ENCODE measurements at regions not wholly inside any gene's neighbourhood (a gene's known extent, or its start where the extent isn't known, plus 50 kb on each side); places are given as distances from the start of the nearest gene placed in this dataset.
A peak's percentile ranks its signal among the peaks of the same experiment; 100 is the strongest.

- Histone ChIP-seq H3K4me1 (ENCODE audit: control insufficient read depth in 1 of 2, insufficient read depth in 2 of 2, low read length in 2 of 2) (no peaks in the 10 kb centered on the region), H2BK120ac (ENCODE audit: insufficient read depth, low read length, poor library complexity) (no peak overlapping the region), H3K4ac (ENCODE audit: low read depth, low read length) (no peak overlapping the region), H4K8ac (ENCODE audit: low read depth, low read length) (no peak overlapping the region), H3K79me1 (ENCODE audit: low read length) (no peaks in the 10 kb centered on the region), H3K9ac (ENCODE audit: low read length) (no peak overlapping the region), H3K9me3 (ENCODE audit: insufficient read depth, low read depth, low read length) (peaks cover 5% of the 10 kb centered on the region), H3K27ac (ENCODE audit: low read depth, low read length) (no peak overlapping the region), H3K4me2 (ENCODE audit: low read length) (no peak overlapping the region), H2BK12ac (ENCODE audit: low read length) (no peak overlapping the region), H3K27me3 (ENCODE audit: insufficient read depth, low read length) (no peaks in the 10 kb centered on the region), H3K4me3 (ENCODE audit: low read depth, low read length) (no peak overlapping the region), H3K14ac (ENCODE audit: low read length) (no peak overlapping the region), H3K36me3 (ENCODE audit: control insufficient read depth in 1 of 2, insufficient read depth in 2 of 2, low read length in 2 of 2) (peaks cover 0 to 2% of the 10 kb centered on the region in 2 experiments), H3K79me2 (ENCODE audit: control insufficient read depth, insufficient read depth, low read length, poor library complexity) (no peaks in the 10 kb centered on the region), H2AFZ (ENCODE audit: insufficient read depth, low read length, poor library complexity) (no peak overlapping the region), H4K91ac (ENCODE audit: low read depth, low read length) (no peak overlapping the region), H2AK5ac (ENCODE audit: low read length) (no peak overlapping the region), H3K18ac (ENCODE audit: low read length) (no peak overlapping the region), H2BK5ac (ENCODE audit: low read depth, low read length, poor library complexity) (no peak overlapping the region), H3K23ac (ENCODE audit: low read length) (no peak overlapping the region), H4K12ac (ENCODE audit: low read depth, low read length) (no peak overlapping the region)
- peak; percentile 18 to 79 for DNase-seq
- no CpG with 5 or more reads among the region's 2 CpGs for WGBS (ENCODE audit: extremely low coverage, insufficient coverage, insufficient read length)
Measured at GRCh38 chr12:89051065-89051677, 301.1 kb downstream of the DUSP6 start.

- H3K4ac ChIP-seq (ENCODE audit: low read depth, low read length) = no peak overlapping the region
- no peak overlapping the region for H3K4me3 ChIP-seq (ENCODE audit: low read depth, low read length)
- H4K8ac ChIP-seq (ENCODE audit: low read depth, low read length) = no peak overlapping the region
- no peak overlapping the region for H3K18ac ChIP-seq (ENCODE audit: low read length)
- no peak overlapping the region for H2BK12ac ChIP-seq (ENCODE audit: low read length)
- no CpG with 5 or more reads among the region's 2 CpGs for WGBS (ENCODE audit: extremely low coverage, insufficient coverage, insufficient read length)
- no peak overlapping the region for H3K27ac ChIP-seq (ENCODE audit: low read depth, low read length)
- no peaks in the 10 kb centered on the region for H3K79me2 ChIP-seq (ENCODE audit: control insufficient read depth, insufficient read depth, low read length, poor library complexity)
- no peak overlapping the region for H2BK5ac ChIP-seq (ENCODE audit: low read depth, low read length, poor library complexity)
- H3K9ac ChIP-seq (ENCODE audit: low read length) = no peak overlapping the region
- H3K36me3 ChIP-seq (ENCODE audit: control insufficient read depth in 1 of 2, insufficient read depth in 2 of 2, low read length in 2 of 2) = peaks cover 0 to 2% of the 10 kb centered on the region in 2 experiments
- no peak overlapping the region for H4K91ac ChIP-seq (ENCODE audit: low read depth, low read length)
- no peaks in the 10 kb centered on the region for H3K79me1 ChIP-seq (ENCODE audit: low read length)
- H4K12ac ChIP-seq (ENCODE audit: low read depth, low read length) = no peak overlapping the region
- H3K9me3 ChIP-seq (ENCODE audit: insufficient read depth, low read depth, low read length) = peaks cover 5% of the 10 kb centered on the region
- H2AFZ ChIP-seq (ENCODE audit: insufficient read depth, low read length, poor library complexity) = no peak overlapping the region
- no peak overlapping the region for H3K14ac ChIP-seq (ENCODE audit: low read length)
- peak in 1 of 2 donors; percentile 27 for DNase-seq
- H3K4me1 ChIP-seq (ENCODE audit: control insufficient read depth in 1 of 2, insufficient read depth in 2 of 2, low read length in 2 of 2) = no peaks in the 10 kb centered on the region
- no peaks in the 10 kb centered on the region for H3K27me3 ChIP-seq (ENCODE audit: insufficient read depth, low read length)
- H3K23ac ChIP-seq (ENCODE audit: low read length) = no peak overlapping the region
- H2BK120ac ChIP-seq (ENCODE audit: insufficient read depth, low read length, poor library complexity) = no peak overlapping the region
- no peak overlapping the region for H3K4me2 ChIP-seq (ENCODE audit: low read length)
- H2AK5ac ChIP-seq (ENCODE audit: low read length) = no peak overlapping the region
Measured at GRCh38 chr12:89047856-89048418, 304.4 kb downstream of the DUSP6 start.

- Histone ChIP-seq H3K14ac (ENCODE audit: low read length) (no peak overlapping the region), H3K27ac (ENCODE audit: low read depth, low read length) (no peak overlapping the region), H3K4me1 (ENCODE audit: control insufficient read depth in 1 of 2, insufficient read depth in 2 of 2, low read length in 2 of 2) (peaks cover 0 to 3% of the 10 kb centered on the region in 2 experiments), H4K12ac (ENCODE audit: low read depth, low read length) (no peak overlapping the region), H3K36me3 (ENCODE audit: control insufficient read depth in 1 of 2, insufficient read depth in 2 of 2, low read length in 2 of 2) (no peaks in the 10 kb centered on the region), H3K79me2 (ENCODE audit: control insufficient read depth, insufficient read depth, low read length, poor library complexity) (no peaks in the 10 kb centered on the region), H3K4me3 (ENCODE audit: low read depth, low read length) (no peak overlapping the region), H3K4ac (ENCODE audit: low read depth, low read length) (no peak overlapping the region), H3K79me1 (ENCODE audit: low read length) (no peaks in the 10 kb centered on the region), H2BK5ac (ENCODE audit: low read depth, low read length, poor library complexity) (no peak overlapping the region), H2AK5ac (ENCODE audit: low read length) (no peak overlapping the region), H2BK12ac (ENCODE audit: low read length) (no peak overlapping the region), H3K23ac (ENCODE audit: low read length) (no peak overlapping the region), H2BK120ac (ENCODE audit: insufficient read depth, low read length, poor library complexity) (no peak overlapping the region), H2AFZ (ENCODE audit: insufficient read depth, low read length, poor library complexity) (no peak overlapping the region), H3K18ac (ENCODE audit: low read length) (no peak overlapping the region), H3K9ac (ENCODE audit: low read length) (no peak overlapping the region), H3K27me3 (ENCODE audit: insufficient read depth, low read length) (no peaks in the 10 kb centered on the region), H3K9me3 (ENCODE audit: insufficient read depth, low read depth, low read length) (no peaks in the 10 kb centered on the region), H4K8ac (ENCODE audit: low read depth, low read length) (no peak overlapping the region), H3K4me2 (ENCODE audit: low read length) (no peak overlapping the region), H4K91ac (ENCODE audit: low read depth, low read length) (no peak overlapping the region)
- no CpG with 5 or more reads among the region's 2 CpGs for WGBS (ENCODE audit: extremely low coverage, insufficient coverage, insufficient read length)
- DNase-seq = no peak
Measured at GRCh38 chr12:89041078-89041477, 311.2 kb downstream of the DUSP6 start.

DNA sequence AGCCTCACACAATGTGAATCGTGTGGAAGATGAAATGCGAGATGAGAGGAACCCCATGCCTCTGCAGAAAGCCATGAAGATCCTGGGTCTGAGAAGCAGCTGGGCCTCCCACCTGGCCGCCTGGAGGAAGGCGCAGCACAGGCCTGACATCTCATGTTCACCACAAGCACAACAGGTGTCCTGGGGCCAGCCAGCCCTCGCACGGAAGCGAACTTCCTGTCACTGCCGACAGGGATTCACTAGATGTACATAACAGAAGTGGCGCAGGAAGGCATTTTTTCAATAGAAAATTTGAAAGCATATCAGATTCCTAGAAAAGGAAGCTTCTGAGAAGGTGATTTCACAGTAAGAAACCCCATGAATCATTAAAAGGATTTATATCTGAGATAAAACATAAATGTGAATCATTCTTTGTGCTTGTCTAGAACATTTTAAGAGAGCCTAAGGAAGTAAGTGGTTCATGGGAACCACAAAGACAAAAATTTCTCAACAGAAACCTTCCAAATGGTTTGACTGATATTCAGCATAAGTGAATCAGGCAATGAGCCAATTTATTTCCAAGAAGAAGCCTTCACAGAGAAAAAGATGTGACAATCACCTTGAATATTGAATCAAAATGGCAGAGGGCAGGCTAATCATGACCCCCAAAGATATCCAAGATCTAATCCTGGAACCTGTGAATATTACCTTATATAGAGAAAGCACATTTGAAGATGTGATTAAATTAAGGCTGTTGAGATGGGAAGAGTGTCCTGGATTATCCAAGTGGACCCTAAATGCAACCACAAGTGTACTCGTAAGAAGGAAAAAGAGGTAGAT, 311.9 kb downstream of the DUSP6 start:
- Histone ChIP-seq H3K18ac (ENCODE audit: low read length) (no peak overlapping the region), H2AFZ (ENCODE audit: insufficient read depth, low read length, poor library complexity) (no peak overlapping the region), H3K23ac (ENCODE audit: low read length) (no peak overlapping the region), H3K36me3 (ENCODE audit: control insufficient read depth in 1 of 2, insufficient read depth in 2 of 2, low read length in 2 of 2) (no peaks in the 10 kb centered on the region), H3K79me1 (ENCODE audit: low read length) (no peaks in the 10 kb centered on the region), H3K27me3 (ENCODE audit: insufficient read depth, low read length) (no peaks in the 10 kb centered on the region), H4K12ac (ENCODE audit: low read depth, low read length) (no peak overlapping the region), H2BK120ac (ENCODE audit: insufficient read depth, low read length, poor library complexity) (no peak overlapping the region), H3K4ac (ENCODE audit: low read depth, low read length) (no peak overlapping the region), H3K9me3 (ENCODE audit: insufficient read depth, low read depth, low read length) (no peaks in the 10 kb centered on the region), H2AK5ac (ENCODE audit: low read length) (no peak overlapping the region), H4K8ac (ENCODE audit: low read depth, low read length) (no peak overlapping the region), H2BK12ac (ENCODE audit: low read length) (no peak overlapping the region), H3K4me2 (ENCODE audit: low read length) (no peak overlapping the region), H3K4me1 (ENCODE audit: control insufficient read depth in 1 of 2, insufficient read depth in 2 of 2, low read length in 2 of 2) (peaks cover 0 to 3% of the 10 kb centered on the region in 2 experiments), H4K91ac (ENCODE audit: low read depth, low read length) (no peak overlapping the region), H3K9ac (ENCODE audit: low read length) (no peak overlapping the region), H2BK5ac (ENCODE audit: low read depth, low read length, poor library complexity) (no peak overlapping the region), H3K27ac (ENCODE audit: low read depth, low read length) (no peak overlapping the region), H3K4me3 (ENCODE audit: low read depth, low read length) (no peak overlapping the region), H3K79me2 (ENCODE audit: control insufficient read depth, insufficient read depth, low read length, poor library complexity) (no peaks in the 10 kb centered on the region), H3K14ac (ENCODE audit: low read length) (no peak overlapping the region)
- no peak for DNase-seq
- no CpG with 5 or more reads among the region's 10 CpGs for WGBS (ENCODE audit: extremely low coverage, insufficient coverage, insufficient read length)

Measured in trophoblast cell (in vitro differentiated cells and primary cell).